Common myeloid progenitor, CD34-positive (primary cell): ENCODE measurements at regions not wholly inside any gene's neighbourhood (a gene's known extent, or its start where the extent isn't known, plus 50 kb on each side); places are given as distances from the start of the nearest gene placed in this dataset.
"Not testable (repeated sequence)": the region's sequence is repeated elsewhere in the genome, so short reads cannot be mapped to it uniquely, and the experiment has no call there.

Experiments
- CTCF ChIA-PET: fragments of 350-600 bp; sonication (Branson Sonifier 250); formaldehyde crosslinking; loops from one replicate; lab custom pipeline; 2021; ENCODE audit warnings: antibody characterized with exemption; lab: Charles Lee
- POLR2A ChIA-PET: fragments of 350-600 bp; sonication (Branson Sonifier 250); formaldehyde crosslinking; loops from one replicate; lab custom pipeline; 2021; ENCODE audit warnings: antibody characterized with exemption; lab: Charles Lee
- DNase-seq, 3 donors: peaks; one replicate each; pipeline versions ENCODE4 v3.0.0 to v3.0.0-alpha.2; 2013
- H3K27ac ChIP-seq, 2 experiments: 1 replicate in 1 of 2; 2 replicates in 1 of 2; pipeline ENCODE4 v1.7.0; 2013; ENCODE audit warnings: inconsistent platforms in 2 of 2, low read length in 2 of 2, mild to moderate bottlenecking in 2 of 2, low read depth in 1 of 2, moderate library complexity in 1 of 2; ENCODE audit not compliant: severe bottlenecking in 2 of 2, insufficient read depth in 1 of 2, poor library complexity in 1 of 2
- H3K27me3 ChIP-seq, 5 experiments: replicated peaks in 2 of 5; 1 replicate in 3 of 5; 2 replicates in 2 of 5; pipeline versions ENCODE4 v1.6.1 to v1.7.0; 2013; ENCODE audit warnings: low read length in 4 of 5, mild to moderate bottlenecking in 2 of 5, moderate library complexity in 2 of 5, inconsistent platforms in 1 of 5; ENCODE audit not compliant: insufficient read depth in 5 of 5, control insufficient read depth in 4 of 5
- H3K36me3 ChIP-seq, 4 experiments: 1 replicate in 2 of 4; 2 replicates in 2 of 4; pipeline versions ENCODE4 v1.6.1 to v1.7.0; 2013; ENCODE audit warnings: low read length in 3 of 4, control low read depth in 1 of 4, mild to moderate bottlenecking in 1 of 4; ENCODE audit not compliant: control insufficient read depth in 4 of 4, insufficient read depth in 4 of 4
- H3K4me1 ChIP-seq, 4 experiments: 1 replicate in 3 of 4; 2 replicates in 1 of 4; pipeline versions ENCODE4 v1.6.1 to v1.7.1; 2013; ENCODE audit warnings: low read length in 3 of 4, mild to moderate bottlenecking in 3 of 4, control low read depth in 1 of 4, inconsistent platforms in 1 of 4, moderate library complexity in 1 of 4; ENCODE audit not compliant: control insufficient read depth in 4 of 4, insufficient read depth in 4 of 4; ENCODE audit errors: control extremely low read depth in 1 of 4
- H3K4me3 ChIP-seq, 7 experiments: 1 replicate in 4 of 7; 2 replicates in 3 of 7; pipeline versions ENCODE4 v1.5.1 to v1.7.0; 2013; ENCODE audit warnings: mild to moderate bottlenecking in 7 of 7, low read length in 6 of 7, moderate library complexity in 6 of 7, inconsistent platforms in 2 of 7, low read depth in 2 of 7, control low read depth in 1 of 7; ENCODE audit not compliant: insufficient read depth in 4 of 7, control insufficient read depth in 1 of 7; ENCODE audit errors: extremely low read depth in 1 of 7
- H3K9me3 ChIP-seq, 5 experiments: 1 replicate in 4 of 5; 2 replicates in 1 of 5; pipeline versions ENCODE4 v1.6.1 to v1.7.1; 2013; ENCODE audit warnings: low read length in 4 of 5, mild to moderate bottlenecking in 2 of 5, inconsistent platforms in 1 of 5, low read depth in 1 of 5, moderate library complexity in 1 of 5; ENCODE audit not compliant: control insufficient read depth in 4 of 5, insufficient read depth in 2 of 5; ENCODE audit errors: control extremely low read depth in 1 of 5
- WGBS: methylation state at CpG from one replicate; pipeline ENCODE4 v1.1.5; 2013; ENCODE audit not compliant: insufficient coverage; 5-methylcytosine and 5-hydroxymethylcytosine counted together

- H3K4me3 ChIP-seq, result no peak overlapping the region
- no peaks in the 10 kb centered on the region for H3K36me3 ChIP-seq
- ChIA-PET CTCF (no interaction called here), POLR2A (no interaction called here)
- no peaks in the 10 kb centered on the region for H3K4me1 ChIP-seq
- no peak overlapping the region for H3K27ac ChIP-seq
- no peaks in the 10 kb centered on the region for H3K9me3 ChIP-seq
- H3K27me3 ChIP-seq, result no peaks in the 10 kb centered on the region
- DNase-seq, result no peak
These were observed 925.6 kb upstream of the ARRDC3 start for GRCh38 chr5:92308679-92309078.

GRCh38 chr5:92302356-92302755 is 919.2 kb upstream of the ARRDC3 start:
- CTCF ChIA-PET, DNase-seq: not testable (repeated sequence)
- WGBS, result 98% methylated on average over 10 of the region's 15 CpGs

GRCh38 chr5:92283521-92283920 is 900.4 kb upstream of the ARRDC3 start:
- no peak for DNase-seq
- Histone ChIP-seq H3K36me3 (no peaks in the 10 kb centered on the region), H3K27ac (no peak overlapping the region), H3K4me3 (no peak overlapping the region), H3K4me1 (no peaks in the 10 kb centered on the region), H3K9me3 (peaks cover 0 to 4% (median 0%) of the 10 kb centered on the region in 5 experiments), H3K27me3 (no peaks in the 10 kb centered on the region)
- ChIA-PET POLR2A (no interaction called here), CTCF (no interaction called here)
- 100% methylated on average over 1 of the region's 2 CpGs for WGBS

More at GRCh38 chr5:92302356-92302755, 919.2 kb upstream of the ARRDC3 start:
- H3K27ac ChIP-seq, POLR2A ChIA-PET, H3K9me3 ChIP-seq, H3K36me3 ChIP-seq, H3K4me3 ChIP-seq, H3K27me3 ChIP-seq, H3K4me1 ChIP-seq: not testable (repeated sequence)

GRCh38 chr5:92271750-92272149 is 888.6 kb upstream of the ARRDC3 start:
- H3K4me1 ChIP-seq, H3K4me3 ChIP-seq, H3K27ac ChIP-seq, POLR2A ChIA-PET, CTCF ChIA-PET, H3K27me3 ChIP-seq, DNase-seq, H3K9me3 ChIP-seq, H3K36me3 ChIP-seq: not testable (repeated sequence)
- no CpG with 5 or more reads among the region's 1 CpG for WGBS

- no peak for DNase-seq
- Histone ChIP-seq H3K27me3 (no peaks in the 10 kb centered on the region), H3K4me1 (no peaks in the 10 kb centered on the region), H3K27ac (no peak overlapping the region), H3K4me3 (no peak overlapping the region), H3K36me3 (no peaks in the 10 kb centered on the region), H3K9me3 (no peaks in the 10 kb centered on the region)
- WGBS, result 94% methylated on average over 6 of the region's 6 CpGs
- CTCF ChIA-PET, result no interaction called here
- POLR2A ChIA-PET, result no interaction called here
These were observed 885.2 kb upstream of the ARRDC3 start for GRCh38 chr5:92268343-92268742.

- POLR2A ChIA-PET, result no interaction called here
- no peaks in the 10 kb centered on the region for H3K36me3 ChIP-seq
- 96% methylated on average over 4 of the region's 4 CpGs for WGBS
- H3K4me1 ChIP-seq, result no peaks in the 10 kb centered on the region
- CTCF ChIA-PET, result no interaction called here
- no peak overlapping the region for H3K4me3 ChIP-seq
- H3K9me3 ChIP-seq, result no peaks in the 10 kb centered on the region
- H3K27me3 ChIP-seq, result no peaks in the 10 kb centered on the region
- no peak for DNase-seq
- no peak overlapping the region for H3K27ac ChIP-seq
These were observed 884.7 kb upstream of the ARRDC3 start for GRCh38 chr5:92267830-92268229.

- Histone ChIP-seq H3K9me3 (no peaks in the 10 kb centered on the region), H3K27ac (no peak overlapping the region), H3K36me3 (no peaks in the 10 kb centered on the region), H3K4me3 (no peak overlapping the region), H3K27me3 (no peaks in the 10 kb centered on the region), H3K4me1 (no peaks in the 10 kb centered on the region)
- CTCF ChIA-PET, result no interaction called here
- no peak for DNase-seq
- POLR2A ChIA-PET, result no interaction called here
- no CpG with 5 or more reads among the region's 3 CpGs for WGBS
These were observed 882.7 kb upstream of the ARRDC3 start for GRCh38 chr5:92265804-92266203.
